ENCODE measurements at regions not wholly inside any gene's neighbourhood (a gene's known extent, or its start where the extent isn't known, plus 50 kb on each side); places are given as distances from the start of the nearest gene placed in this dataset.
"Not testable (repeated sequence)": the region's sequence is repeated elsewhere in the genome, so short reads cannot be mapped to it uniquely, and the experiment has no call there.

DNA sequence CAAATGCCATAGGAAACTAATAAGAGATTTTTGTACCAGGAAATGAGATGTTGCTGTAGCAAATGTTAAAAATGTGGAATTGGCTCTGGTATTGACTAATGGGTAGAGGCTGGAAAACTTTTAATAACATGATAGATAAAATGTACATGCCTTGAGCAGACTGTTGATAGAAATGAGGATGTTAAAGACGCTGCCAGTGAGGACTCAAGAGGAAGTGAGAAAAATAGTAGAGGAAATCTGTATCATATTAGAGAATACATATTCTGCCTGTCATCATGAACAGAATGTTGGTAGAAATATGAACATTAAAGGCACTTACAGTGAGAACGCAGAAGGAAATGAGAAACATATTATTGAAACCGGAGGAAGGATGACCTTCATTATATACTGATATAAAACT, 577.2 kb upstream of the HTR2C start:
- no peak for DNase-seq

DNA sequence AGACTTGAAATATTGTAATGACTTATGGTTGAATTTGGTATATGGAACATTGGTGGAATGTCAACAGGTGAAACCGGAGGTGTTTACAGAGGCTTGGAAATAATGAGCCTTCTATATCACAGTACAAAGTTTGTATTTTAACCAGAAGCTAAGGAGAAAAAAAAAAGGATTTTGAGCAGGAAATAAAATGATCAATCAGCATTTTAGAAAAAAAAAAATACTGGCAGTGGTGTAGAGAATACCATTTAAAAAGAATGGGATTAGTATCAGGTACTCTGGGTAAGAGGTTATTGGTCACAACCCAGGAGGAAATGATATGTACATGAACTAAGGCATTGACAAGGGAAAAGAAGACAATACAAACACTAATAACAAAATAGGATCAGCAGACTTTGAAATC, 587.1 kb upstream of the HTR2C start:
- DNase-seq, result no peak

DNA sequence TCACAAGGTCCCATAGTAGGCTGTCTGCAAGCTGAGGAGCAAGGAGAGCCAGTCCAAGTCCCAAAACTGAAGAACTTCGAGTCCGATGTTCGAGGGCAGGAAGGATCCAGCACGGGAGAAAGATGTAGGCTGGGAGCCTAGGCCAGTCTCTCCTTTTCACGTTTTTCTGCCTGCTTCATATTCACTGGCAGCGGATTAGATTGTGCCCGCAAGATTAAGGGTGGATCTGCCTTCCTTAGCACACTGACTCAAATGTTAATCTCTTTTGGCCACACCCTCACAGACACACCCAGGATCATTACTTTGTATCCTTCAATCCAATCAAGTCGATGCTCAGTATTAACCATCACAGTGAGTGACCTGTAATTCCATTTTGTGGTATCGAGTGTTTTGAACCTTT, 592.2 kb upstream of the HTR2C start:
- DNase-seq, result not testable (repeated sequence)

DNA sequence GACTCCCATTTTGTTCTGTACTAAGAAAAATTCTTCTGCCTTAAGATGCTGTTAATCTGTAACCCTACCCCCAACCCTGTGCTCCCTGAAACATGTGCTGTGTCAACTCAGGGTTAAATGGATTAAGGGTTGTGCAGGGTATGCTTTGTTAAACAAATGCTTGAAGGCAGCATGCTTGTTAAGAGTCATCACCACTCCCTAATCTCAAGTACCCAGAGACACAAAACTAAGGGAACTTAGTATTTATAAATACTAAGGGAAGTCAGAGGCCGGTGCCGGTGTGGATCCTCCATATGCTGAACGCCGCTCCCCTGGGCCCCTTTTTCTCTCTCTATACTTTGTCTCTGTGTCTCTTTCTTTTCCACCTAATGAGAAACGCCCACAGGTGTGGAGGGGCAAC, 593.2 kb upstream of the HTR2C start:
- DNase-seq, result not testable (repeated sequence)

DNA sequence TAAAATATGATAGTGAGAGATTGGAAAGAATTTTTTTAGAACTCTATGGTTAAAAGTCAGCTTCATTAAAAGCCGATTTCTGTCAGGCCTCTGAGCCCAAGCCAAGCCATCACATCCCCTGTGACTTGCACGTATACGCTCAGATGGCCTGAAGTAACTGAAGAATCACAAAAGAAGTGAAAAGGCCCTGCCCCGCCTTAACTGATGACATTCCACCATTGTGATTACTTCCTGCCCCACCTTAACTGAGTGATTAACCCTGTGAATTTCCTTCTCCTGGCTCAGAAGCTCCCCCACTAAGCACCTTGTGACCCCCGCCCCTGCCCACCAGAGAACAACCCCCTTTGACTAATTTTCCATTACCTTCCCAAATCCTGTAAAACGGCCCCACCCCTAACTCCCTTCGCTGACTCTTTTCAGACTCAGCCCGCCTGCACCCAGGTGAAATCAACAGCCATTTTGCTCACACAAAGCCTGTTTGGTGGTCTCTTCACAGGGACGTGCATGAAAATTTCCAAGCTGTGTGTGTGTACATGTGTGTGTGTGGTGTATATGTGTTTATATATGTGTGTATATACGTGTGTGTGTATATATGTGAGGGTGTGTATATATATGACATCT, 595.5 kb upstream of the HTR2C start:
- DNase-seq, result not testable (repeated sequence)

DNA sequence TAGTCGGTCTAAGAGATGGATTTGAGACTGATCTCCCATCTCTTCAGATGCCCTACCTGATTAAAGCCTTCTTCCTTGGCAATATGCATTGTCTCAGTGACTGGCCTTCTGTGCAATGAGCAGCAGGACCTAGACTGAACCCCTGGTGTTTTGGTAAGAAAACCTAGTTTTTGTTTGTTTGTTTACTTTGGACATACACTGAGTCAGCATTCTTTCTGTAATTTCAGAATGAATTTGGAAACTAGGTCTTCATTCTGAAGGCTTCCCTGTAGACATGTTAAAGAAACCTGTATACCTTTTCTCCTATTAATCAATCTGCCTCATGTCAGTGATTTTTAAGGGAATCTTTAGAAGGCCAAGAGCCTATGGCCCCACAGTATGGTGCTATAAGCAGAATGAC, 597.5 kb upstream of the HTR2C start:
- DNase-seq, result no peak

DNA sequence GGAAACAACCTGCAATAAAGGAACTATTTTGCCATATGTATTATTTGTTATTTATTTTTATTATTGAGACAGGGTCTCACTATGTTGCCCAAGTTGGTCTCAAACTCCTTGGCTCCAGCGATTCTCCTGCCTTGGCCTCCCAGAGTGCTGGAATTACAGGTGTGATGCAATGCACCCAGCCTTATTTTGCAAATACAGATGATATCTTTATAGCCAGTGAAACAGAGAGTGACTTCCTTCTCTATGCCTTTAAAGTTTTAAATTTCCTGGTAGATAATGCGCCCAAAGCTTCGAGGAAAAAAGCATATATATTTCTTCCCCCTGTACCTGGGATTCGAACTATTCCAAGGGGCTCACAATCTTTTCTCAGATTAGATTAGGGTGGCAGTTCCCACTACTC, 601.1 kb upstream of the HTR2C start:
- no peak for DNase-seq

DNA sequence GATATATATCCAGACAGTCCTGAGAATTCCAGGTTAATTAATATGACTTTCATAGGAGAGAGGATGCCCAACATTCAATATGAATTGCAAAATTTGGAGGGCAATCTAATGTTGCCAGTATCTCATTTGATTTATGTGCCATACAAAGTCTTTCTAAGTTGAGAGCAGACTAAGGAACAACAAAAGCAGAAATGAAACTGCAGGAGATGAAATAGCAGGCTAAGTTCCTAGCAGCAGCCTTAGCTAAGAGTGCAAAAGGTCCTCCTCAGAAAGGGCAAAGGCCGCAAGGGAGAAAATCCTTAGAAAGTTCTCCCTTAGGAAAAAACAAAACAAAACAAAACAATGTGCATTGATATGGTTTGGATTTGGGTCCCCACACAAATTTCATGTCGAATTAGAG, 602.9 kb upstream of the HTR2C start:
- DNase-seq, result no peak

DNA sequence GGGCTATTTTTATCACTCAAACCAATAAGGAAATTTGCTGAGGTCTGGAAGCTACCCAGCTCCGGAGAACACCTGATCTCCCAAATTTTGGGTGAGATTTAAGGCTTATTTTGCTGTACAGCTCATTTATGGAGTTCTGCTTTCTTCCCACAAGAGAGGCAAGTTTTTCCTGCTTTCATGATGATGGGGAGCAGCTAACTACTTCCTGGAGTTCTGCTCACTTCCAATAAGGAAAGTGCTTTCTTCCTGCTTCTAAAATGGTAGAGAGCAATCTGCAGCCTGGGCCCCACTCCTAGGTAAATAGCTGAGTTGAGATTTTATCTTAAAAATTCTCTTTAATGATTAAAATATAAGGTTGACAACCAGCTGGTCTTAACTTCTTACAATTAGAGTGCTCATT, 606.0 kb upstream of the HTR2C start:
- DNase-seq, result no peak

DNA sequence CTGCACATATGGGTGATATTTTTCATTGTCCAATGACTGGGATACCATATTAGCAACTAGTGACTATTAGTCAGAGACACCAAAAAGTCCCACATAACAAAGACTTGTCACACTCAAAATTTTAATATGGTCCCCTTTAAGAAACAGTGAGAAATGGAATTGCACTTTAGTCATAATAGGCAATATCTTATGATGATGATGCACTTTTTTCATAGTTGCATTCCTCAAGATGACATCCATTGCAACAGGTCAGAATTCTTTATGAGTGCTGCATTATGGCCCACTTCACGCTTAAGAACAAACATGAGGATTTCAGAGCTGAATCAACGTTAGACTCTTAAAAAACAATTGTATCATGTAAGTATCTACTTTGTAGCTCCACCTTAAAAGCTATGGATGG, 608.4 kb upstream of the HTR2C start:
- no peak for DNase-seq

DNA sequence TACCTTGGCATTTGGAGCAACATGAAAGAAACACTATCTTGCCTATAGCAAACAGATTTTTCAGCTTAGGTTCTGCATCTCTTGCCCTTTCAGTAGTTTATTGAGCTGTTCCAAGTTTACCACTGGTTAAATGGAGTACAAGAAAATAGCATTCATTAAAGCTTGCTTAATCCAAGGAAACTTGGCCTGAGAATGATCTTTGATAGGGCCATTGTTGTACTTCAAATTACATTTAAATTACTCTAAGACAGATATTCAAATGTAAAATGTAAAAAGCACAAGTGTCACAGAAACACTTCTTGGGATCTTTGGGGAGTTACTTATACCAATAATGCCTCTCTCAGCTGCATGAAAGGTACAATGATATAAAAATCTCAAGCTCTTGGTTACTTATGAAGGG, 609.0 kb upstream of the HTR2C start:
- DNase-seq, result no peak

DNA sequence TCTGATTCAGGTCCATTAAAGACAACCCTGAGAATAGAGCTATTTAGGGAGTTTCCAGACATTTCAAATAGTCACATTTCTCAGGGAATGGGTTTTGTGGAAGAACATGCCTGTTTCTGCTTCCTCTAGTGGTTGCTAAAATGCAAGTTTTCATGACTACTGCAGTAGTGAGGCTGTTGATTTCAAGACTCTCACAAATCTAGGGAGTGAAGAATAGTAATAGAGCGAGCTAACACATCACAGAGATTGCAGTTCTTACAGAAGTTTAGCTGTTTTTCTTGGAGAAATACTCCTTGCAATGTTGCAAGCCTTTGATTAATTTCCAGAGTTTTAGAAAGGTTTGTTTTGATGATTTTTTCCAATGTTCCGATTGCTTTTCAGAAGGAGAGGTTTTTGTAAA, 610.2 kb upstream of the HTR2C start:
- no peak for DNase-seq

DNA sequence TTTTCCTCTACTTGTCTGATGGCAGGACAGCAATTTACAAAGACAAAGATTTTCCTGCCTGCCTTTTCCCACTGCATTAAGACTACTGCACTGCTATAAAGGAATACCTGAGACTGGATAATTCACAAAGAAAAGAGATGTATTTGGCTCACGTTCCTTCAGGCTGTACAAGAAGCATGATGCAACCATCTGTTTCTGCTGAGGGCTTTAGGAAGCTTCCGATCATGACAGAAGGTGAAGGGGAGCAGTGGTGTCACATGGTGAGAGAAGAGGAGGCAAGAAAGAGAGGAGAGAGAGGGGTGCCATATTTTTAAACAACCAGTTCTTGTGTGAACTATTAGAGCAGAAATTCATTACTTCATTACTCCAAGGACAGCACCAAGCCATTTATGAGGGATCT, 617.1 kb upstream of the HTR2C start:
- DNase-seq, result no peak

DNA sequence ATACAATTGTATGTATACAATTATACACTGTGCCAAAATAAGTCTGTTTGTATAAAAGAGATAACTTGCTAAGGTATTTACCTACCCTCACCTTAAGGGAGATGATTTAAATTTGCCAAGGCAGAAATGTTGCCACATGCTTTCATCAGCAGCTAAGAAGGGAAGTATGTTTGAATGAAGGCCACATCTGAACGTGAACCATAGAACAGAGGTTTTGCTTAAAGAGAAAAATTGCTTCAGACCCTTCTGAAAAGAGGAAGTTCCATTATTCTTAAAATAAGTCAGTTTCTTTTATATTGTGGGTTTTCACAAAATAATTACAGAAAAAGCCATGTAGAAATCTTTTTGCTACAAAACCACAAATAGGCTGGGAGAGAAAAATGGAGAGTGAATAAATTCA, 621.5 kb upstream of the HTR2C start:
- no peak for DNase-seq

DNA sequence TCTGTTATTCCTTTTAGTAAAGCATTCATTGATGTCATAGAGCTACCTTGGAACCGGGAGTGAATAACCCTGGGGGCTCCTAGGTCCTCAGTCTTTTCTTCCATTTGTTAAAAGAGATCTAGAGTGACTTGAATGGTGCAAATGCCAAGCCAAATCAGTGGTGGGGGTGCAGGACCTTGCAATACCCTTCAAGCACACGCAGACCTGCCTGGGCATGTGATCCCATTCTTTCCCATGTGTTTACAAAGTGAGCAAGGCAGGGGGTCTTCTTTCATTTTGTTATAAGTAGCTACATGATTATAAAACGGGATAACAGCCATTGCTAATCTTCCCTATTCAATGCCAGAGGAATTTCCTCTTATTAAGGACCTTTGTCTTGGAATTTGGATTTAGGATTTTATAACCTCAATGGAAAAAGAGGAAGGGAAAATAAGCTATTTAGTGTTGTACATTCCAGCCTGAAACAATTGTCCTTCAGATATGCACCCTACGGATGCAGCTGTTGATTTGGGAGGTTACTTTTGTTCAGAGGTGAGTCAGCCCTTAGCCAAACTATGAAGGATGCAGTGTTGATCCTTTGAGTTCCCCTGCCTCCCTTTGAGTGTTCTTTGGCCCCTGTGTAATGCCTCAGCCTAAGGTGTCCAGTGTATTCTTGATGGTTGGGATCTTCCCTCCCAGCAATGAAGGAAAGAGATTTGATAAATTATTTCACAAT, 623.8 kb upstream of the HTR2C start:
- no peak for DNase-seq

DNA sequence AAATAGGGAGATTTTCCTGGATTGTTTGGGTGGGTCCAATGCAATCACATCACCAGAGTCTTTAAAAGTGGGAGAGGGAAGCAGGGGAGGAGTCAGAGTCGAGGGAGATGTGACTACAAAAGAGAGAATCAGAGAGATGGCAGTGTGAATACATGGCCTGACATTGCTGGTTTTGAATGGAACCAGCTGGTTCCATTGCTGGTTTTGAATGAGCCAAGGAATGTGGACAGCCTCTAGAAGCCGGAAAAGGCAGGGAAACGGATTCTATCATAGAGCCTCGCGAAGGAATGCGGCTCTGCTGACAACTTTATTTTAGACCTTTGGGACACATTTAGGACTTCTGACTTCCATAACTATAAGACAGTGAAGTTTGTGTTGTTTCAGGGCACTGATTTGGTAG, 627.0 kb upstream of the HTR2C start:
- no peak for DNase-seq

DNA sequence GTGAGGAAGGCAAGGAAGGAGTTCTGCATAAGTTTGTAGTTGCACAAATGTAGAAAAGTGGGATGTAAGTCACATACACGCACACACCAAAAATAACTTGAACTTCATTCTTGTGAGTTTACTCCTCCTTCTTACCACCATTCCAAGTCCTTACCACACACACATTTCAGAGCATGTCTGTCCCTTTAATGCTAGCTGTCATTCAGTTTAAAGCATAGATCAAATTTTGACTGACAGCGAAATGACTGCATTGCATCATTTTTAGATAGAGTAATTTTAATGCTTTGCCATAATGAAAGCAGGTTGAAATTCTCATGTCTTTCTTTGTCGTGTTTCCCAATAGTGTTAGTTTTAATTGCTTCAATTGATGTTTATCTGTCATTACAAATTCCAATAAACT, 629.6 kb upstream of the HTR2C start:
- DNase-seq, result no peak

DNA sequence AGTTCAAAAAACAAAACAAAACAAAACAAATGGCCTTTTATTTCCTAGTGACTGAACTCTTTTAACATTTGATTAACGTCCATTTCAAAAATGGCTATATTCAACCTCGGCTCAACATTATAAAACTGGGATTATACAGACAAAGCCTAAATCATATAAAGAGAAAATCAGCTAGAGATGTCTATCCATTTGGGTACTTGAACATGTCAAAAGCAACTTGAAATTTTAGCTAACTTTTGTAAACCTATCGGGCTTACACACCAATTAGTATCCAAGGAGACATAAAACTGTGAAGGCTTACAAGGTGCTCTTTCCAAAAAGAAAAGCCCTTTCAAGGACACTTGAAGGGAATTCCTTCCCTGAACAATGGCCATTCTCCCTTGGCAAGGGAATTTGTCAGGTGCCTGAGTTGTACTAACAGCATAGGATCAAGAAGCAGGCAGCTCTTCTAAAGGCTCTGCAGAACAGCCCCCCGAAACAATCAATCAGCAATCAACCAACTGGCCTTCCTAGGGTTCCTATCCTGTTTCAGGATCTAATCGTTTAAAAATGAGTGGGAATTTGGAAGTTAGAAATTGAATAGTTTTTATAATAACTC, 633.7 kb upstream of the HTR2C start:
- no peak for DNase-seq

DNA sequence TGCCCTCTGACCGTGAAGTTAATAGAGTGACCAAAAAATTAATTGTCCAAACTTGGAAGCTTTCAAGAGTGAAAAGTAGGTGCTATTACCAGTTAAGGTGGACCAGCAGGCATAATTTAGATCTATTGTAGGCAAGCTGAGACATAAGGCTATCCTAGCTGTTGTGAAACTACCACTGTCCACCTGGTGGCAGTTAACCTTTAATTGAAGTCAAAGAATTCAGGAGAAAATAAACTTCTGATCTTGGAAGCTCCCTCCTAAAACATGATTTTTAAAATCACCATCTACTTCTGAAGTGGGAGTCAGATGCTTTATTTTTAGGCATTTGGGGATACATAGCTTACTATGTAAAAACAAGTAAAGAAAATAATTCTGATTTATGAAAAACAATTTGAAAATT, 636.3 kb upstream of the HTR2C start:
- DNase-seq, result no peak

DNA sequence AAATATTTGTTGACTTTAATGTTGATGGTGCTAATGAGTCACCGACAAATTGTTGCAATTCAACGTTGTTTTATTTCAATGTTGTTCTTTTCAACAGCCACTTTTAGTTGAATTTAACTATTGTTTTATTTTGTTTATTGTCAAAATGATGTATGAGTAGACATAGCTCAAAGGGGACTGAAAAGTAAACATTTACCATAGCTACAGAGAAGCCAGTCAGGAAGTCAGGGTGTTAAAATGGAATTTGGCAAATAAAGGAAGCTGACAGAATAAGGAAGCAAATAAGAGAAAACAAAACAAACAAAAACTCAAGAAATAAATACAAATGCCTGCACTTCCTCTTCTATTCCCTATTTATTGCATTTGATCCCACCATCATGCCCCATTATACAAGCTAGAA, 648.4 kb upstream of the HTR2C start:
- DNase-seq, result no peak

DNA sequence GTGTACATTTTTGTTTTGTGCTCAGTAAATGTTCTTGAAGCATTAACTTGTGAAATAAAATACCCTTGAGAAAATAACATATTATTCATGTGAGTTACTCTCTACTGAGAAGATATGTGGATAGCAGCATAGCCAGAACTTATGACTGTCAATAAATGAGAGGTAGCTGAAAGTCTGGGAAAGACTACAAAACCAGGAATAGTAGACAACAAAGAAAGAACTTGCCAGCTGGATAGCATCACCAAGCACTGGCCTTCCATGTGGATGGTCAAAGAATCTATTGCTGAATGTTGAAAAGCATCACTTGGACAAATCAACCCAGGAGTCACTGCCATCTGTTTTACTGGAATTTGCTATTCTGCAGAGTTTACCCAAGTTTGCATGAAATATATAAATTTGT, 650.0 kb upstream of the HTR2C start:
- DNase-seq, result no peak

DNA sequence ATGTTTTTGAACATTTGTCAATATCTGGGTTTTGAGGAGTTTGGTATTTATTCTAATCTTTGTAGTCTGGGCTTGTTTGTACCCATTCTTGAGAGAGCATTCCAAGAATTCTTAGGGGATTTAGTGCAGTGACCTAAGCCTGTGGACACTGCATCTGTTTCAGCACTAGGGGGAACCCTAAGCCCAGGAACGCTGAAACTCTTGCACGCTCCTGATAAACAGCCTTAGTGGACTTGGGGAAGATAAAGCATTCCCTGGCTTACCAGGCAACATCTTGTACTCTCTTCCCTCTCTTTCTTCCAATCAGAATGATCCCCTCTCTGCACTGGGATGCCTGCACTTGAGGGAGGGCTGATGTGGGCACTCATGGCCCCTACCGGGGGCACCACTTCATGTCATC, 654.9 kb upstream of the HTR2C start:
- no peak for DNase-seq

DNA sequence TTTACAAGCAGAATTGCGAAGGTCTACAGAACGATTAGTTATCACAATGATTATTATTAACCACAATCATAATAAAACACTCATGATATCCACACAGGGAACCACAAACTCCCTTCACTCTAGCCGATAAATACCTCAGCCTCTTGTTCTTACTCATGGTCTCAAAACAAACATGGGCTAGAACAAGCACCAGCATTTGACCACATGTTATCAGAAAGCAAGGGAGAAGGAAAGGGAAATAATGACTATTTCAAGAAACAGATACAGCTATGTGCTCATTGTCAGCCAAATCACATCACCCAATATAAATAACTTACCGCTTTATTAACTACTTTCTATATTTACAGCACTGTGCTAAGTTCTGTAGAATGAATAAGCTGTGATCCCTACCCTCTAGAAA, 663.2 kb upstream of the HTR2C start:
- DNase-seq, result no peak

DNA sequence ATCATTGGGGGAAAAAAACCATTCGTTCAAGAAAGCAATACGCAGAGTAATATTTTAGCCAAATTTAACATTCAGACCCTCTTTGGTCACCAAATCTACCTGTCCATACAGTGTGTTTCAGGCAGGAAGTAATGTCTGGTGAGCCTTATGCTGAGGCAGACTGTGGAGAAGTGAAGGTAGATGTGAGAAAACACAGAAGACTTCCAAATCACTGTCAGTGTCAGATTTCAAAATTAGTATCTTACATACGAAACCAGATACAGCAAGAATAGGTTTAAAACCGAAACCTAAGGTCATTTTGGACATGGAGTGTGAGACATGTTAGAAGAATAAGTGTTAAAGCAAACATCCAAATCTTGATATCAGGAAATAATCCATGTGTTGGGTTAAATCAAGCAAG, 664.5 kb upstream of the HTR2C start:
- DNase-seq, result no peak

DNA sequence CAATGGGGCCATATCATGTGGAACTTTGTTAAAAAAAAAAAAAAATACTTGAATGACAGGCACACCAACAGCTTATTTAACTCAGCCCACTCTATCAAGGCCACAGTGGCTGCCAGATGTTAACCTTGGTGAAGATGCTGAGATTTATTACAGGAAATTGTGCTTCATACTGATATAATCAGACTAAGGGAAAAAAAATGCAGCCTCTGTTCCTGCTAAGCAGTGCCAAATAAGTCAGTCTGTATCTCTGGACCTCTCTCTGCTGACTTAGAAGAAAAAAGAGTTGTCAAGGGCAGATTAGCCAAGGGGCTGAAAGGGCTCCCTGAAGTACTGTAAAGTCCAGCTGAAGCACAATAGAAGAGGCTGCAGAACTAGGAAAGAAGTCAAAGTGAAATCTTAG, 677.7 kb upstream of the HTR2C start:
- DNase-seq, result no peak
